AG09319 (cell line): ENCODE measurements at regions not wholly inside any gene's neighbourhood (a gene's known extent, or its start where the extent isn't known, plus 50 kb on each side); places are given as distances from the start of the nearest gene placed in this dataset.

Experiments used
- DNase-seq: peaks from one replicate; pipeline ENCODE4 v3.0.0-alpha.2; 2010; ENCODE audit warnings: low read depth; ENCODE audit errors: extremely low read depth
- TF ChIP-seq, protein P1 (sequence below): IDR thresholded peaks from 2 replicates; pipeline ENCODE4 v1.5.1; 2011; ENCODE audit warnings: low read depth, mild to moderate bottlenecking, inconsistent platforms, low read length, moderate library complexity

DNA sequence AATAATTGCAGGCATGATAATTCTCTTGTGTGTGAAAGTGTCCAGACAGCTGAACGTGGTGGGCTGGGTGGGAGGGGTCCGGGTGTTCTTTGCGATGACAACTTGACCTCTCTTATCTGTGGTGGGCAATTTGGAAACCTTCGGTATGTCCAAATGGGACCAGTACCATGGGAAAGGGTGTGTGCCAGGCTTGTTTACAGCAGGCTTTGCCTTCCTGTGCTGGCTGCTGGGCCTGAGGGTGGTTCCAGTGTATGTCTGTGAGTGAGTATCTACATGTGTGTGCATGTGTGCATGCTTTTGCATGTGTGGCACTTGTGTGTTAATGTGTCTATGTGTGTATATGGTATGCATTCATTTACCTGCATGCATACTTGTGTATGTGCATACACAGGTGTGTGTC, 166.4 kb downstream of the GADD45G start:
- TF ChIP-seq, protein P1, sequence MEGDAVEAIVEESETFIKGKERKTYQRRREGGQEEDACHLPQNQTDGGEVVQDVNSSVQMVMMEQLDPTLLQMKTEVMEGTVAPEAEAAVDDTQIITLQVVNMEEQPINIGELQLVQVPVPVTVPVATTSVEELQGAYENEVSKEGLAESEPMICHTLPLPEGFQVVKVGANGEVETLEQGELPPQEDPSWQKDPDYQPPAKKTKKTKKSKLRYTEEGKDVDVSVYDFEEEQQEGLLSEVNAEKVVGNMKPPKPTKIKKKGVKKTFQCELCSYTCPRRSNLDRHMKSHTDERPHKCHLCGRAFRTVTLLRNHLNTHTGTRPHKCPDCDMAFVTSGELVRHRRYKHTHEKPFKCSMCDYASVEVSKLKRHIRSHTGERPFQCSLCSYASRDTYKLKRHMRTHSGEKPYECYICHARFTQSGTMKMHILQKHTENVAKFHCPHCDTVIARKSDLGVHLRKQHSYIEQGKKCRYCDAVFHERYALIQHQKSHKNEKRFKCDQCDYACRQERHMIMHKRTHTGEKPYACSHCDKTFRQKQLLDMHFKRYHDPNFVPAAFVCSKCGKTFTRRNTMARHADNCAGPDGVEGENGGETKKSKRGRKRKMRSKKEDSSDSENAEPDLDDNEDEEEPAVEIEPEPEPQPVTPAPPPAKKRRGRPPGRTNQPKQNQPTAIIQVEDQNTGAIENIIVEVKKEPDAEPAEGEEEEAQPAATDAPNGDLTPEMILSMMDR: no peak
- DNase-seq: no peak

DNA sequence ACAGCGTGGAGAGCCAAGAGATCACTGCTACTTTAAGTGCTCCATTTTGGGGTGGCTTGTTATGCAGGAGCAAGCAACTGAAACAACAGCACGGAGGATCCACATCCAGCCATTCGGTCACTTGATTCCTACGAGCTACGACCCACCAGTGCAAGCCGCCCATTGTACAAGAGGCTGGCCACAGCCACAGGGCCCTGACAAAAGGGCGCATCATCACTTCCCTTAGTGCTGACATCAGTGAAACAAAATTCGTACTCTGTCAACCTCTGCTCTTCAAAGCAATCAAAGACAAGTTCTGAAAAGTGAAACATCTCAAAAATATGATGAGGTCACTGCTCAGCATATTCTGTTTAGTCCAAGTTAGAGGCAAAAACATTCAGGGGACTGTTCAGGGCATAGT, 168.4 kb downstream of the GADD45G start:
- TF ChIP-seq, protein P1: no peak
- DNase-seq: no peak

DNA sequence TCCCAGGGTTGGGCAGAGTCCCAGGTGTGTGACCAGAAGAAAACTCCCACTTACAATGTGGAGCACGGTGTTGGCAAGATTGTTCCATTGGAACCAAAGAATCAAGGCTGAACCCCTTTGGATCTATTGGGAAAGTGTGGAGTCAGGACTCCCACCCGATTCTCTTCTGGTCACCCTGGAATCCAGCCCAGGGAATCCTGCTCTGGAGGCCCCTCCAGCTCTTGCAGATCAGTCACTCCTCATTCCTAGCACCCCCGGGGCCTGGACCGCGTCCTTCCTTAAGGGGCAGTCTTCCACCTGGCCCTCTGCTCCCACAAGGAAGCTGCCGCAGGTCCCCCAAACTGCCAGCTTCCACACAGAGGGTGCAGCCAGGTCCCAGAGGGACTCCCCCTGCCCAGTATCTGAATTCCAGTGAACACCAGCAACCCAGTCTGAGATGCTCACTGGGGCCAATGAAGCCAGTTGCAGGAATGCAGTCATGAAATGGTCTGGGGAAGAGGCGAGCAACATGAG, 170.1 kb downstream of the GADD45G start:
- TF ChIP-seq, protein P1: no peak
- DNase-seq: no peak

DNA sequence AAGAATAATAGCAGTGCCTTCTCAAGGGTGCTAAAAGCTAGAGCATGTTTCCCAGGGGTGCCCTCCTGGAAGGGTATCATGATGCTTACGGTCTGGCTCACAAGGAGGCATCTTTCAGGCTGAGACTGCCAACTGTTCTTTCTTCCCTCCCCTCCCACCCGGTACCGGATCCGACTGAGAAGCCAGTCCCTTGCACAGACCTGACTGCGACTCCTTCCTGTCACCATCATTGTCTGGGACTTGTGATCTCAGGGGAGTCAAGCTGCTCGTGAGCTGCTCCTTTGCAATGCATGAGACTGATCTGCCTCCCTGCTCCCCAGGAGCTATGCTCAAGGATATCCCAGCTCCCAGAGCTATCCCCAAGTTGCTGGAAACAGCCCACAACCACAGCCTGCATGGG, 170.8 kb downstream of the GADD45G start:
- DNase-seq: no peak
- TF ChIP-seq, protein P1: no peak

DNA sequence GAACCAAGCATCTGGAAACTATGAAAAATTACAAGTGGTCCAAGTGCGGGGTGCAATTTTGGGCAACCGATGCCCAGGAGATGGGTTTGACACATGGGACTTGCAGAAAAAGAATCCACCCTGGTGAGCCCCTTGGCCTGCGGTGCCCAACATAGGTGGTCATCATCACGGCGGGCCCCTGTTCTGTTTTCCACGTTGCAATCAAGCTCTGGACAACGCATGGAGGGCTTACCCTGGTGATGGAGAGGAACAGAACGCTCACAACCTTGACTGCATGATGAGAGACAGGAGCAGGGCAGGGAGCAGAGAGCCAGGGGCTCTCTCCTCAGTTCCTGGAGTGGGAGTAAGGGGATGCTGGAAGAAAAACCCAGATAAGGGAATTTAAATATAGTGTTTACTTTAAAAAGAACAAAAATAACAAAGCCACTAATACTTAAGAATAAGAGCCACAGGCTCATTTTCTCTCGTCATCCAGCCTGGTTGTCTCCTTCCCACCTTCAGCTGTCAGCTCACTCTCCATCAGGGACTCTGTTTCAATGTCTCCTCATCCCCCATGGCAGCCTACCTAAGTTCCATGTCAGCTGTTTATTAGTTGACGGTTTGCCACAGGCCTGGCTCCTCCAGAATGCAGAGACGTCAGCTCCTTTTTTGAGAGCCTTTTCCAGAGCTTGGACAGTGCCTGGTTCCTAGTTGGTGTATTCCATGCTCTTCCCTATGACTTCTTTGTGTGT, 172.1 kb downstream of the GADD45G start:
- TF ChIP-seq, protein P1: no peak
- no peak for DNase-seq

DNA sequence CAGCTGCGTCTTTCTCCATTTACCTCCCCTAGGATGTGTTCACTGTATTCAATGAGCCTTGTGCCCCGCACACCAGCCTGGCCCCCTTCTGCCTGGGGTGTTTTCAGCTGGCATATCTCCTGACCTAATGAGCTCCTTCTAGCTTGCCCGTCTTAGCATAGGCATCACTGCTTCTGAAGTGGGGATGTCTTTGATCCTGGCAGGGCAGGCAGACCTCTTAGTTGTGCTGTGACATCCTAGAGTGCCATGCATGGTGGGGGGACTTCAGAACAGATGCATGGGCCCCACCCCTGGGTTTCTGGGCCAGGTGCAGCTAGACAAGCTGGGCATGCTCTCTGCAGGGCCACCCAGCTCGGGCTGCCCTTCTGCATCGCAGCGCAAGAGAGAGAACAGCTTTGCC, 172.7 kb downstream of the GADD45G start:
- DNase-seq: no peak
- TF ChIP-seq, protein P1: no peak
